Keratinocyte (primary cell): ENCODE measurements at regions not wholly inside any gene's neighbourhood (a gene's known extent, or its start where the extent isn't known, plus 50 kb on each side); places are given as distances from the start of the nearest gene placed in this dataset.

Experiments
- EZH2 ChIP-seq: IDR thresholded peaks from one replicate; pipeline ENCODE4 v1.6.1; 2012; ENCODE audit warnings: inconsistent platforms, mild to moderate bottlenecking, low read length, moderate library complexity
- TF ChIP-seq, protein P1 (sequence below), 3 experiments: IDR thresholded peaks in 1 of 3; conservative IDR thresholded peaks in 1 of 3; optimal IDR thresholded peaks in 1 of 3; 2 replicates in 2 of 3; 3 replicates in 1 of 3; pipeline versions ENCODE3 to v1.5.1; 2011; ENCODE audit warnings: low read length in 3 of 3, mild to moderate bottlenecking in 3 of 3, moderate library complexity in 2 of 3, control low read depth in 1 of 3, inconsistent platforms in 1 of 3; ENCODE audit not compliant: insufficient read depth in 2 of 3; ENCODE audit errors: extremely low read depth in 1 of 3

- TF ChIP-seq, protein P1, sequence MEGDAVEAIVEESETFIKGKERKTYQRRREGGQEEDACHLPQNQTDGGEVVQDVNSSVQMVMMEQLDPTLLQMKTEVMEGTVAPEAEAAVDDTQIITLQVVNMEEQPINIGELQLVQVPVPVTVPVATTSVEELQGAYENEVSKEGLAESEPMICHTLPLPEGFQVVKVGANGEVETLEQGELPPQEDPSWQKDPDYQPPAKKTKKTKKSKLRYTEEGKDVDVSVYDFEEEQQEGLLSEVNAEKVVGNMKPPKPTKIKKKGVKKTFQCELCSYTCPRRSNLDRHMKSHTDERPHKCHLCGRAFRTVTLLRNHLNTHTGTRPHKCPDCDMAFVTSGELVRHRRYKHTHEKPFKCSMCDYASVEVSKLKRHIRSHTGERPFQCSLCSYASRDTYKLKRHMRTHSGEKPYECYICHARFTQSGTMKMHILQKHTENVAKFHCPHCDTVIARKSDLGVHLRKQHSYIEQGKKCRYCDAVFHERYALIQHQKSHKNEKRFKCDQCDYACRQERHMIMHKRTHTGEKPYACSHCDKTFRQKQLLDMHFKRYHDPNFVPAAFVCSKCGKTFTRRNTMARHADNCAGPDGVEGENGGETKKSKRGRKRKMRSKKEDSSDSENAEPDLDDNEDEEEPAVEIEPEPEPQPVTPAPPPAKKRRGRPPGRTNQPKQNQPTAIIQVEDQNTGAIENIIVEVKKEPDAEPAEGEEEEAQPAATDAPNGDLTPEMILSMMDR (optimal IDR thresholded peaks at IDR 0.05 in 1 of 3, IDR thresholded peaks at IDR 0.05 in 1 of 3, conservative IDR thresholded peaks at IDR 0.05 in 1 of 3; ENCODE audit: extremely low read depth in 1 of 3, insufficient read depth in 2 of 3, low read length in 3 of 3) = no peak
- no peak for TF ChIP-seq EZH2
These were observed 229.6 kb upstream of the AGA start for GRCh38 chr4:177671845-177672244.
